ENCODE measurements at regions not wholly inside any gene's neighbourhood (a gene's known extent, or its start where the extent isn't known, plus 50 kb on each side); places are given as distances from the start of the nearest gene placed in this dataset.
A peak's percentile ranks its signal among the peaks of the same experiment; 100 is the strongest.

DNA sequence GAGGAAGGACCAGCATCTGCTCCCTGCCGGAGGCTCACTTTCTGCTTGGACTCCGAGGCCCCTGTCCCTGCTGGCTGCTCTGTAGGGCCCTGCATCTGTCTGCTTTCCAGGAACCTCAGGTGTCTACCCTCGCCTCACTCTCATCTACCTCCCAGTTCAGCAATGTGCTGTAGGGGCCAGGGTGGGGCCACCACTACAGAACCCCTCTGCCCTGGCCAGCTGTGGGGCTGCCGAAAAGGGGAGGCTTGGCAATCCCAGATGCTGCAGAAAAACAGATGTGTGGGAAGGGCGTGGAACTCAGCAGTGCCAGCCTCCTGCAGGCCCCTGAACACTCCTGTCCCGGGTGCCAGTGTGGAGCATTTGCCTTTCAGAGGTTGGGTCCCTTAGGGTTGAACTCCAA is 80.1 kb upstream of the ZNF469 start:
- peak; percentile 69 for DNase-seq (ENCODE audit: low spot score)
- TF ChIP-seq, protein P1, sequence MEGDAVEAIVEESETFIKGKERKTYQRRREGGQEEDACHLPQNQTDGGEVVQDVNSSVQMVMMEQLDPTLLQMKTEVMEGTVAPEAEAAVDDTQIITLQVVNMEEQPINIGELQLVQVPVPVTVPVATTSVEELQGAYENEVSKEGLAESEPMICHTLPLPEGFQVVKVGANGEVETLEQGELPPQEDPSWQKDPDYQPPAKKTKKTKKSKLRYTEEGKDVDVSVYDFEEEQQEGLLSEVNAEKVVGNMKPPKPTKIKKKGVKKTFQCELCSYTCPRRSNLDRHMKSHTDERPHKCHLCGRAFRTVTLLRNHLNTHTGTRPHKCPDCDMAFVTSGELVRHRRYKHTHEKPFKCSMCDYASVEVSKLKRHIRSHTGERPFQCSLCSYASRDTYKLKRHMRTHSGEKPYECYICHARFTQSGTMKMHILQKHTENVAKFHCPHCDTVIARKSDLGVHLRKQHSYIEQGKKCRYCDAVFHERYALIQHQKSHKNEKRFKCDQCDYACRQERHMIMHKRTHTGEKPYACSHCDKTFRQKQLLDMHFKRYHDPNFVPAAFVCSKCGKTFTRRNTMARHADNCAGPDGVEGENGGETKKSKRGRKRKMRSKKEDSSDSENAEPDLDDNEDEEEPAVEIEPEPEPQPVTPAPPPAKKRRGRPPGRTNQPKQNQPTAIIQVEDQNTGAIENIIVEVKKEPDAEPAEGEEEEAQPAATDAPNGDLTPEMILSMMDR (IDR thresholded peaks at IDR 0.05) = no peak
- peak overlapping the region; percentile 94 for H3K27ac Mint-ChIP-seq (ENCODE audit: unreplicated experiment)
- no peaks in the 10 kb centered on the region for H3K27me3 Mint-ChIP-seq (ENCODE audit: low read depth)
- no peak overlapping the region for H3K4me3 Mint-ChIP-seq (ENCODE audit: unreplicated experiment)
- H3K4me1 Mint-ChIP-seq (ENCODE audit: low read depth) = peaks cover 86% of the 10 kb centered on the region
- no peaks in the 10 kb centered on the region for H3K36me3 Mint-ChIP-seq (ENCODE audit: low read depth)
- H3K9me3 Mint-ChIP-seq (ENCODE audit: low read depth) = peaks cover 4% of the 10 kb centered on the region

GRCh38 chr16:88303405-88303804 is 79.4 kb upstream of the ZNF469 start:
- DNase-seq (ENCODE audit: low spot score) = peak; percentile 61
- Mint-ChIP-seq H3K9me3 (ENCODE audit: low read depth) (peaks cover 9% of the 10 kb centered on the region), H3K27ac (ENCODE audit: unreplicated experiment) (peak overlapping the region; percentile 94), H3K27me3 (ENCODE audit: low read depth) (no peaks in the 10 kb centered on the region), H3K4me1 (ENCODE audit: low read depth) (peaks cover 86% of the 10 kb centered on the region), H3K4me3 (ENCODE audit: unreplicated experiment) (no peak overlapping the region), H3K36me3 (ENCODE audit: low read depth) (no peaks in the 10 kb centered on the region)
- TF ChIP-seq, protein P1 (IDR thresholded peaks at IDR 0.05) = no peak

DNA sequence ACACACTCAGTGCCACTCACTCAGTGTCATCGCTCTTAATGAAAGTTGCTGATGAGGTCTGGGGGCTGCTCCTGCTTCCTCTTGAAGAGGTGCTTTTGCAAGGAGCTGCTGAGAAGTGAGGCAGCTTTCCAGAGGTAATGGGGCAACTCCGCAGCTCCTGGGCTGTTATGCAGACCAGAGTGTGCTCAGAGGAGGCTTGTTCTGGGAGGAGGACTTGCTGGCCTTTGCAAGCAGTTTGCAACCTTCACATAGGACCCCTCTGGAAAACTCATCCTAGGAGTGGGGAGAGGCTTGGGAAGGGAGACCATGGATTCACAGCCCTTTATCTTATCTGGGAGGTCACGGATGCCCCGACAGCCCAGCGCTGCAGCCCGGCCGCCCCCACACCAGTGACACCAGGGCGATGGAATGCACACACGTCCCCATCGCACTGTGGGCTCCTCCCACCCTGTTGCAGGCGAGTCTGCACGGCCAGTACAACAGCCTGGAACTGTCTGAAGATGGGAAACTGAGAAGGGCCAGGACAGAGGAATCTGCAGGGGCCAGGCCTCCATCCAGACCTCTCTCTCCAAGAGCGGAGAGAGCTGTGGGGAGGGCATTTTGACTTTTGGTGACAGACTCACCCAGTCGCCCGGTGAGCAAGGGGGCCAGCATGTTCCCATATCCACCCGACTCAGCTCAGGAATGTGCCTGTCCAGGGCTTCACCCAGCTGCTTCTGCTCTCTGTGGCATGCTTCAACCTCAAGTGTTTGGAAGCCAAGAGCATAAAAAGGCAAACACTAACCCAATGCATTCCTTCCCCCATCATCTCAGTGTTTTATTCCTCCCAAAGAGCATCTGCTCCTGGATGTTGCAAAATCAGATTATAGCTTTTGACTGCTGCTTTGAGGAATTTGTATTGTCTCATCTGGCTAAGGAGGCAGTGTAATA is 78.6 kb upstream of the ZNF469 start:
- TF ChIP-seq, protein P1 (IDR thresholded peaks at IDR 0.05) = no peak
- Mint-ChIP-seq H3K27ac (ENCODE audit: unreplicated experiment) (peak overlapping the region; percentile 94), H3K9me3 (ENCODE audit: low read depth) (peaks cover 9% of the 10 kb centered on the region), H3K27me3 (ENCODE audit: low read depth) (no peaks in the 10 kb centered on the region), H3K4me3 (ENCODE audit: unreplicated experiment) (no peak overlapping the region), H3K4me1 (ENCODE audit: low read depth) (peaks cover 85% of the 10 kb centered on the region), H3K36me3 (ENCODE audit: low read depth) (no peaks in the 10 kb centered on the region)
- peak; percentile 92 for DNase-seq (ENCODE audit: low spot score)

GRCh38 chr16:88305176-88305575 is 77.6 kb upstream of the ZNF469 start:
- peaks cover 9% of the 10 kb centered on the region for H3K9me3 Mint-ChIP-seq (ENCODE audit: low read depth)
- no peaks in the 10 kb centered on the region for H3K36me3 Mint-ChIP-seq (ENCODE audit: low read depth)
- peak overlapping the region; percentile 94 for H3K27ac Mint-ChIP-seq (ENCODE audit: unreplicated experiment)
- H3K4me3 Mint-ChIP-seq (ENCODE audit: unreplicated experiment) = no peak overlapping the region
- peak; percentile 64 for DNase-seq (ENCODE audit: low spot score)
- H3K4me1 Mint-ChIP-seq (ENCODE audit: low read depth) = peaks cover 75% of the 10 kb centered on the region
- TF ChIP-seq, protein P1 (IDR thresholded peaks at IDR 0.05) = no peak
- no peaks in the 10 kb centered on the region for H3K27me3 Mint-ChIP-seq (ENCODE audit: low read depth)

DNA sequence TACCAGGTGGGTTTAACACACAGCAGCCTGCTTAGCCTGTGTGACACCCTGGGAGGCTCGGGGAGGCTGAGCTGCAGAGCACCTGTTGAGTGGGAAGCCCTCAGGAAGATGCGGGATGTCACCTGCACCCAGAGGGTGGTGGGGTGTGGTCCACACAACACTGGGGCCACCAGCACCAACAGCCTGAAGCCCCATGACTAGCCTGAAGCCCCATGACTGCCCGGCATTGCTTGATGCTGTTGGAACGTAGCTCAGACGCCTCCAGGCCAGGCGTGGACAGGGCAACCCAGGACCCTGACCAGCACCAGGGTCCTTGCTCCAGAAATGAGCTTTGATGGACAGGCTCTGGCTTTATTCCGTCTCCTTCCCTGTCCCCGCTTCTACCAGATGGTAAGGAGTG is 76.3 kb upstream of the ZNF469 start:
- H3K36me3 Mint-ChIP-seq (ENCODE audit: low read depth) = no peaks in the 10 kb centered on the region
- peaks cover 81% of the 10 kb centered on the region for H3K4me1 Mint-ChIP-seq (ENCODE audit: low read depth)
- peak overlapping the region; percentile 15 for H3K4me3 Mint-ChIP-seq (ENCODE audit: unreplicated experiment)
- peak; percentile 75 for DNase-seq (ENCODE audit: low spot score)
- H3K27ac Mint-ChIP-seq (ENCODE audit: unreplicated experiment) = peak overlapping the region; percentile 94
- TF ChIP-seq, protein P1 (IDR thresholded peaks at IDR 0.05) = no peak
- H3K27me3 Mint-ChIP-seq (ENCODE audit: low read depth) = no peaks in the 10 kb centered on the region
- H3K9me3 Mint-ChIP-seq (ENCODE audit: low read depth) = peaks cover 9% of the 10 kb centered on the region

Data from chondrocyte (in vitro differentiated cells).